Renal cortical epithelial cell (primary cell): ENCODE measurements at regions not wholly inside any gene's neighbourhood (a gene's known extent, or its start where the extent isn't known, plus 50 kb on each side); places are given as distances from the start of the nearest gene placed in this dataset.

Source experiments
- DNase-seq: peaks from one replicate; pipeline ENCODE4 v3.0.0-alpha.2; 2011; ENCODE audit warnings: low read depth

DNA sequence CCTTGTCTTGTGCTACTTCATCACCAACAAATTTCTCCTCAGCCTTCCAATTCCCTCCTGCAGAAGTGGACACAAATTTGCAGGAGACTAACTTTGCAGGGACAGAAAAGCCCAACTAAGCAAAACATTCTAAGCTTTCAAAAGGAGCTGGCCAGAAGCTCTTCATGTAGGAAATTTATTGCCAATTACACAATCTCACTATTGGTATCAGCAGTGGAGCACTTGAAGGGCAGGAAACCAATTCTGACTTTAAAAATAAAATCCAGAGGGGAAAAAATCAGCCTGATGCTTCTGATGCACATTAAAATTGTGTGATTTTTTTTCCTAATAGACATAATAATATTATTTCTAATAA, 193.3 kb downstream of the LY86 start:
- no peak for DNase-seq

DNA sequence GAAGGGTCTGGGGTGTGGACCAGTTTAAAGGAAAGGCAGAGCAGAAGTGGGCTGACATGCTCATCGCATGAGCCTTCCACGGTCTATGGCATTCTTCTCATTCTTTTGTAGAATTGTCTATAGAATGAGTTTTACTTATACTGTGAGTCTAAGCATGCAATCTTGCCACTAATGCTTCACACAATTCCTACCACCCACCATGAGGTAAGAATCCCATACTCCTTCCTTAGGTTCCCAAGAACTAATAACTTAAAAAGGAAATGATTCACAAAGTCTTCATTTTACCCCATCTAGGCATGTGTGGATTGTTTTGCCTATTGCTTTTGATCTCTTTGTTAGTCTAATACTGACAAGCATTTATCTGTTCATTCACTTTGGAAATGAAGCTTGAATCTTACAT, 195.2 kb downstream of the LY86 start:
- no peak for DNase-seq

DNA sequence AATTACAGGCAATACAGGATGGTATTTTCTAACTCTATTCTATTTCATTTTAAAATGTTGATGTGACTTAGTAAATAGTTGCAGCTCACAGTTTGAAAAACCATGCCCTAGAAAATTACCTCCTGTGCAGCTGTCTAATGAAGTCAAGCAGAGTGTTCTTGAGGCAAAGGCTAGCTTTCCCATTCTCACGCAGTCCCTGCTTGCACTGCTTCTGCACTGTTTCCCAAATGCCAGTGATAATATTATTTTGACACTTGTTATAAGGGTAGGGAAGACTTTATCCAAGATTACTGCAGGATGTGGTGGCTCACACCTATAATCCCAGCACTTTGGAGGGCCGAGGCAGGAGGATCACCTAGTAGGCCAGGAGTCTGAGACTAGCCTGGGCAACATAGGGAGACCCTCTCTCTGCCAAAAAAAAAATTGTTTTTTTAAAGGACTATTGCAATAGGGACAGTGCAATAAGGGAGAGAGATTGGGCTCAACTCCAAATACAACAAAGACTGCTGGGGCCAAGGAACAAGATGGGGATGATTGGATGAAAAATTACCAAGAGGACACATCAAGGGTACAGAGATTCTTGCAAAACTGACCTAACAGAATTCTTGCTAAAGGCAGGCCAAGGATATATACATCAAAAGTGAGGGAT, 196.1 kb downstream of the LY86 start:
- DNase-seq = no peak

DNA sequence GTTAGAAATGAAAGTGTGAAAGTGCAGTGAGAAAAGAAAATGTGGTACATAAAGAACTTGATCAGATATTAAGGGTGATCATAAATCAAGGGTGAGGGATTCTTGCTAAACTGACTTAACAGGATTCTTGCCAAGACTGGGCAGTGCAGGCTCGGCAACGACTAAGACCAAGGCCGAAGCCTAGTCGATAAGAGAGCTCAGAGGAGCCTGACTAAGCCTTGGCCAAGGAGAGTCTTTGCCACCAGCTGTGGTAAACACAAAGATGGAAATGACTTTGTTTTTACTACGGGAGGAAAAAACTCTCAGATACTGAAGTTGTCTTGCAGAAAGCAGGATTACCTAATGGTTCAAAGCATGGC, 196.6 kb downstream of the LY86 start:
- DNase-seq = no peak

DNA sequence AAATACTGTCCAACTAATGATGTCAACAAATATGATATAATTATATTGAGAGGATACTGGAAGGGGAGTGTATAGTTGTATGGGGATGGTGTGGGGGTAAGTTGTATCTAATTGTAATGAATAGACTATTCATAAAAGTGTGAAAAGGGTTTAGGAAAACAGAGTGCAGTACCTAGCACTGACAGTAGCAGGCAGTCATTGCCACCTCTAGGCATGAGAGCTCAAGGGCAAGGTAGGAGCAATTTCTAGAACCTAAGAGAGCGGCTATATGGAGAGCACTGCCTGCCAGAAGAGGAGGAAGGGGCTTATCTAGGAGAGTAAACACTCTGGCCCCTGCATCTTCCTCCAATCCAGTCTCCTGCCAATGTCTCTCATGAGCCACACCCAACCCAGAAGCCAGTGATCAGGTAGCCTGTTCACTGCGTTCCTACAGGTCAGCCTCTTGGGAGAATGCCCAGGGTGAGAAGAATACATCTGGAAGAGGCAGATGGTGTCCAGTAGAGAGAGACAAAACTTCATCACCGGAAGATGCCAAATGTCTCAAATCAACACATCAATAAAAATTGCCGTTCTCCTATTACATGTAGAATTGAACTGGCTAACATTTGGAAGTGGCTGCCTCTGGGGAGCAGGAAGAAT, 200.0 kb downstream of the LY86 start:
- no peak for DNase-seq

DNA sequence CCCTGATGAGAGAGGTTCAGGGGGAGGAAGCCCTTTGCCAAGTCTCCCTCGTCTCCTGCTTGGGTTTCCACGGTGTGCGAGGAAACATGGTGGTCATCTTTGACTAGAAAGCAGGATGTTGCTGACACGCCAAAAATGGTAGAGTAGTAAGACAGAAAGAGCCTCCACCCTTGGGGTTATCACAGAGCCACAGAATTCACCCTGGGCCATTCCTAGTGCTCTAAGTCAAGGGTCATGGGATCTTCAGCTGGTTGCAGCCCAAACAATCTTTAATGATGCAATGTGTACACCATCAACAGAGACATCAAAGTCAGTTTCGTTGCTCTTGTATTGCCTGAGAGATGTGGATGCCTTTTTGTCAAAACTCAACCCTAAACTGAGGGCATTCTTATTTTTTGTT, 201.9 kb downstream of the LY86 start:
- DNase-seq = no peak

DNA sequence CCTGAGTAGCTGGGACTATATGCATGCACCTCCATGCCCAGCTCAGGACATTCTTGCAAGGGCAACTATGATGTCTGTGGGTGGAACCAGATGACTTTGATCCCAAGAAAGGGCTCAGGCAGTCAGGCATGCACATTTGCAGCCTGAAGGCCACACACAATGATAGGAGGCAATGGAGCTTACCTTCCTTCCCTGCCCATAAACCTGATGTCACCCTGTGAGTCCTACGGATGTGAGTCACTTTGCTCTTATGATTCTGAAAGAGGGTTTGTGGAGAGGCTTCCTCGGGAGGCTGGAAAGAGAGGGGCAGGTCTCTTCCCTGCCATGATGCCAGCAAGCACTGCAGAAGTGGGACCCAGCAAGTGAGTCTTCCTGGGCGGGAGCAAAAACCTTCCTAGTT, 202.4 kb downstream of the LY86 start:
- peak; percentile 97 for DNase-seq

DNA sequence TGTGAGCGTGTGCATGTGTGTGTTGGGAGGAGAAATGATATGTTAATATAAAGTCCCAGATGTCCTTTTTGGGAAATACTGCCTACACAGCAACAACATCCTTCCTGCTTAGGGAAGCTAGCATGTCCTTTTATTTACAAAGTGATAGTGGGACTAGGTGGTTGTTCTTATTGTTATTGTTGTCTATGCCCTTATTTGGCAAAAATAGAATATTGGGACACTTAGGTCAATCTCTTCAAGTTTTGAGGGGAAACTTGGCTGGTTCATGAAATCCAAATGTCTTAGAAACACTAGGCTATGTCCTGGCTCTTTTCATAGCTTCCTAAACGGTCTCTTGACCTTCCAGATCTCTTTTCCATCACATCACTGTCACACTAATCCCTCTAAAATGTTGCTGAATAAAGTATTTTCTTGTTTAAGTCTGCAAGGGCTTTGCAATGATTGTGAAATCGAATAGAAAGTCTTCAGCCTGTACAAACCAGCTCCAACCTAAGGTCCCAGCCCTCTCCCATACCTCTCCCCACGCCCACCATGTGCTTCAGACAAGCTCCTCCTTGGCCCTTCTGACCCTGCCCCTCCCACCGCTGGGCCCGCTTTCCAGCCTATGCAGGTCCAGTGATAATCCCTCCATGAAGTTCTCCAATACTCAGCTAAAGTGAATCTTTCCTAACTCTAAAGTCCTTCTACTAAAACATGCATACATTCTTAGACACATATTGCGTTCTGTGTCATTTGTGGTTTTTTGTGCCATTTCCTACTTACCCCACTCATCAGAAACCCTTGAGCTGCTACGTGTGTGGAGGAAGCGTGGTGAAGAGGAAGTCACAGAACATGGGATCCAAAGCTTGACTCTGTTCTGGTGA, 205.1 kb downstream of the LY86 start:
- no peak for DNase-seq

DNA sequence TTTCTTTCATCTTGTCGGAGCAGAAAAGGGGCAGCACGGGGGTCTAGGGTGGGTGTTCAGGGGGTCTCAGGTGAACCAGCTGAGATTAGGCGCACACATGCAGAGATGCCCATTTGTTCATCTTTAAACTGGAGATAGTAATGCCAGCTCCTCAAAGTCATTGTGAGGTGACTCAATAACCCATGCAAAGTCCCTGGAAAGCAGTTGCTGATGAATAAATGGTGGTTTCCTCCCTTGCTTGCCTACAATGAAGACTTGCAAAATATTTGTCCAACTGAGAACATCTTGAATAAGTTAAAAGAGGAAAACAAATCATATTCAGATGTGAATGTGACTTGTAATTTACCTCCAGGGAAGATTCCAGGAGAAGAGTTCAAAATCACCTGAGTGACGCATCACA, 206.9 kb downstream of the LY86 start:
- DNase-seq = no peak

DNA sequence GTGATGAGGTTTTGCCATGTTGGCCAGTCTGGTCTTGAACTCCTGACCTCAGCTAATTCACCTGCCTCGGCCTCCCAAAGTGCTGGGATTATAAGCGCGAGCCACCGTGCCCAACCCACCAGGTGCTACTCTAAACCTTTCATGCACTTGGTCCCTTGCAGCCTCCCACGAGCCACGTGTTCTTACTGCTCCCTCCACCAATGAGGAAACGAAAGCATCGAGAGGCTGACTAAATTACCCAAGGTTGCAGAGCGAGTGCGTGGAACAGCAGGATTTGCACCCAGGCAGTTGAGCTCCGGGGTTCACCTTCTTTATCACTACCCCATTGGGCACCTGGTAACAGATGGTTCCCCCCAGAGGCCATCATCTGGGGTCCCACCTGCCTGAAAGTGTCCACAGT, 208.3 kb downstream of the LY86 start:
- DNase-seq = no peak

DNA sequence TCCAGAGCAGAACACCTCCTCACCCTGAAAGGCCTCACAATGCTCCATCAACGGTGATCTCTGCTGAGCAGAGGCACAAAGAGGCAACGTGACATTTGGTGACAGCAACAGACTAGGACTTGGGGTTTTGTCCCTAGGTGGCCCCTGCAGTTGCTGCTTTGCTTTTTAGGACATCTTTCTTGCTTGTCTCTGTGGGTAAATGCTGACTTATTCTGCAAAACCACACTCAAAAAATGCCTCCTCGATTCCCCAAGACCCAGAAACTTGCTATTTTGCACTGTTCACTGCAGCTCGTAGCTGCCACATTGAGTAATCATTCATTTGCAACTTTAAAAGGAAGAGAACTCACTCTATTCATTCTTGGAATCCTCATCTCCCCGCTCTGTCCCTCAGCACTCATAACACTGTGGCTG, 209.9 kb downstream of the LY86 start:
- DNase-seq = no peak

DNA sequence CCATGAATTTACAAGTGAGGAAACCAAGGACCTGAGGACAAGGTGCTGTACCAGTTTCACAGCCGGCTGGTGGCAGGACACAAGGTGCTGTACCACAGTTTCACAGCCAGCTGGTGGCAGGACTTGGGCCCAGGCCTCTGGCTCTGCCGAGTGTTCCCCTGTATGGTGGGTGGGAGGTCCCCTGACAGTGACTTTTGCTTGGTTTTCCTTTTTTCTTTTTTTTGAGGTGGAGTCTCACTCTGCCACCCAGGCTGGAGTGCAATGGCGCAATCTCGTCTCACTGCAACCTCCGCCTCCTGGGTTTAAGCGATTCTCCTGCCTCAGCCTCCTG, 212.4 kb downstream of the LY86 start:
- no peak for DNase-seq

DNA sequence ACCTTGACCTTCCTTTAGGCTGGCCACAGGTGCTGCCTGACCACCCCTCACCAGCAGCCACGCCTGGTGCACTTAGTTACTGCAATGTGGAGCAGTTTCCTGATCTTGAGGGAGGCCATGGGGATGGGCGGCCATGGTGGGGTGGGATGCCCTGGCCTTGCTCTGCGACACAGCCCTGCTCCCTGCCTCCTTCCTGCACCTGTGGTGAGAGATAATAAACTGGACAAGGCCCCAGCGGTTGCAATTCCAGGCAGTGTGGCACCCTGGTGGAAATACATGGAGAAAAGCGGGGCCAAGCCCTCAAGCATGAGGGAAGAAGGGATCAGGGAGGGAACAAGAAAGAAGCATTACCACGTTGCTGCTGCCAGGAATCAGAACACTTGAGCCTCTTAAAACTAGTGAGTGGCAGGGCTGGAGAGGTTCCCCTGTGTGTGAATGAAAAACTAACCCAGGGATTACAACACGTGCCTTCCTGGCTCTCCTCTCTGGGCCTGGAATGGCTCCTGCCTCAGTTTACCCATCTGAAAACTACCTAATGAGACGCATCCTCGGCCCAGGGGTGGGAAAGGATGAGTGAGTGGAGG, 213.2 kb downstream of the LY86 start:
- DNase-seq = no peak

DNA sequence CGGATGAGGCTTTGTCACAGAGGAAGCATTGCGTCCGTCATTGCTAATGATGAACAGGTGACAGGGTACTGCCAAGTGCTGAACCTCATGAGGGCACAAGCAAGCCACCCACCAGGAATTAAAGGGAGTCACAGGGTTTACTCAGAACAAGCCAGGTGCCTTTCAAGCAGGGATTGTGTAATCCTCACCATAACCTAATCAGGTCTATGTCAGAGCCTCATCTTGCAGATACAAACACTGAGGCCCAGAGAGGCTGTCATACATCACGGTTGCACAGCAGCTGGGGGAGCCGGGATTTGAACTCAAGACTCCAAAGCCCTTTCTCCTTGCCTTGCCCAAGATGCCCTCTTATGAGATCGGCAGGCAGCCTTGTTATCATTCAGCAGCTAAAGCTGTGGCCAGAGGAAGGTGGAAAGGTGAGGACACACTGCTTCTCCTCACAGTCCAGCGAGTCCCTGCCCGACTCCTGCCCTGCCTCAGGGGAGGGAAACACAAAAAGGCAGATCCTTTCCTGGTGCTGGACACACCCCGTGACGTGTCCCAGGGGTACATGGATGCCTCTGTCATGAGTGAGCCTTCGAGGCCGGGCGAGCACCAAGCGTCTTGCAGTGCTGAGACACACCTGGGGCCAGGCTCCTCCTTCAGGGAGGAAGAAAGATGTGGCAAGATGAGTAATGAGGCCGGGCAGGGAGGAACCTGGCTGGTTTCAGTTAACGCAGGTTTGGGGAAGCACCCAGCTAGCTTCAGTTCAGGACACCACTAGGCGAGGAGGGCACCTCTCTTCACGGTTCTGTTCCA, 214.9 kb downstream of the LY86 start:
- DNase-seq = peak; percentile 69

DNA sequence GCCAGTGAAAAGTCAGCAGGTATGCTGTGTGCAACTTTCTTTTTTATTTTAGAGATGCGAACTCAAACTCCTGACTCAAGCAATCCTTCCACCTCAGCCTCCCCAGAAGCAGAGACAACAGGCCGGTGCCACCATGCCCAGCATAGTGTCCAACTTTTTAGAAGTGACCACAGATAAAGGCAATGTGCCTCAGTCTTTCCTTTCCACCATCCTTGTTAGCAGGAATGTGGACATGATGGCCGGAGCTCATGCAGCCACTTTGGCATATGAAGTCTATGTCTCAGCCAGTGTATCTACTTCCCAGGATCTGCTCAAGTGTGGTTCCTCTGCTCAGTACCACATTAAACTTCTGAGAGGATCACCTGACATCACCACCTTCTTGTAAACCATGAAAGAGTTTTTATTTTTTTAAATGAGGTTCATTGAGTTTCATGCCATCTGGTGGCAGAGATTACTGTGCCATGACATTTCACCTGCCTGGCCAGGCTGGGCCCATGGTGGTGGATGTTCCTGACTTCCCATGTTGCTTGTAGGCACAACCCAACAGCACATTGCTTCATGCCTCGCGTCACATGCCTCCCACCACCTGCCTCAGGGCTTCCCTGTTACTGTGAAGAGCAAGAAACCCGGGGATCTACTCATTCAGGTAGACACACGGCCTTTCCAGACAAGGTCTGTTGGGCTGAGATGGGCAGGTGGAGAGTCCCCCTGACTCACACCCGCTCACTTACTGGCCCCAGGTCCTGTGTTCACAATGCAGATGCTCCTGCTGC, 216.5 kb downstream of the LY86 start:
- DNase-seq = no peak

DNA sequence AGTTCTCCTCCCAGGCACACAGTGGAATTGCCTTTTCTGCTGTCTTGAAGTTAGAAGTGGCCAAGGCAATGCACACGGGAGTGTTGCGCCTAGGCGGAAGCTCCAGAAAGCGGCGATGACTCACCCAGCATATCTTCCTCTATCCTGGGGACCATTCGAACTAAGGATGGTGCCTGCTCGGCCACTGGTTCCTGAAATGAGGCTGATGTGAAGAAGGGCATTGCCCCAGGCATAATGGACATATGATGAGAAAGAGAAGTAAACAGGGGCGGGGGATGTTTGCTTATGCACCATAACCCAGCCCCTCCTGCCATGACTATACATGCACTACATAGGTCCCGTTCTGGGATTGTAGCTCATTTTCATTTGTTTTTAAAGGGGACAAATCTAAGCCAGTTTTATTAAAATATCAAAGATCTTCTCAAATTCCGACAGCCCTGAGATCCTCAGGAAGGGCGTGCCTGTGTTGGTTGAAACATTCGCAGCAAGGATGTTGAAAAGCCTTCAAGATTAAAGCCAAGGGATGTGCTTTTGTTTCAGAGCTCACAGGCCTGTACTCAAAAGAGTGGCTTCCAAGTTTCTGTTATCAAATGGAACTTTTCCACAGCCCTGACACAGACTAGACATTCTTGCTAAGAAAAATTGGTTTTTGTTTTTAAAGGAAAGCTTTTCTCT, 218.5 kb downstream of the LY86 start:
- no peak for DNase-seq

DNA sequence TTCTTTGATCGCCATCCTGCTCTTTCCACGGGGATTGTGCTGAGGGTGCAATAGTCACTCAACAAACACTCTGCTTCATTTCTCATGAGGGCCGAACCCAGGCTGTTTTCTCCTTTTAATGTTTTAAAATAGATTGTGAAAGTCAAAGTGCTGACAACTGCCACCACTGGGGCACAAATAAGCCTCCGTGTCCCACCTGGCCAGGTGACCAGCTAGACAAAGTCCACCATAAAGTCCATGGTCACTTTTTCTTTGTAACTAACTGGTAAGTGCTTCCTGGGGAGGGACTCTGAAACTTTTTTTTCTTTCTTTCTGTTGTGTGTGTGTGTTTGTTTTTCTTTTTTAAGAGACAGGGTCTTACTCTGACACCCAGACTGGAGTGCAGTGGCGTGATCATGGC, 219.8 kb downstream of the LY86 start:
- no peak for DNase-seq

DNA sequence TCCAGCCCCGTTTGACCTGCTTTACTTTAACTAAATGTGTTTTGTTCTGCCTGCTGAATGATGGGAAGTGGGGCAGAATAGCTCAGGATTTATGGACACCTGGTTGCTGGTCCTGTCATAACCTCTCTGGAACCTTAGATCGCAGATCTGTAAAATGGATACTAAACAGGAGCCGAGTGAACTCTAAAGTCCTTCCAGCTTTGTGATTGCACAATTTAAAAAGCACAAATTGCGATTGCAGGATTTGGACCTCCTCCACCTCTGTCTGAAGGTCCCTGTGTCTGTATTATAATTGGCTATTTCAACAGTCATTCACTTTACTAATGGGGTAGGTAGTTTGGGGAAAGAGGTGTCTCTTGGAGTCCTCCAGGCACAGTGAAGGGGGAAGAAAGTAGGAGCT, 220.4 kb downstream of the LY86 start:
- no peak for DNase-seq

DNA sequence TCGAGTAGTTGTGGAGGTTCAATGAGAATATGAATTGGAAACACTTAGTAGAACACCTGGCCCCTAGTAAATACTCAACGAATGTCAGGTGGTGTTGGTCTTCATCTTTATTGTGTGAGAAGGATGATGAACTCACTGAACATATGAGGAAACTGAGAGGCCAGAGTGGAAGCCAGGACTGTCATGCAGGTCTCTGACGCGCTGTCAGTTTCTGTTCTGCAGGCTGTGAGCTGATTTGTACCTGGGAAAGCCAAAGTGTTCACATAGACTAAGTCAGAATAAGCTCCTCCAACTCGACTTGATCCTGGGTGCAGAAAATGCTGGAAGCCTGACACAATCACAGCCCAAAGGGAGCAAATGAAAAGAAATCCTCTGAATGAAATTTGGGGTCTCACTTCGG, 222.2 kb downstream of the LY86 start:
- no peak for DNase-seq

DNA sequence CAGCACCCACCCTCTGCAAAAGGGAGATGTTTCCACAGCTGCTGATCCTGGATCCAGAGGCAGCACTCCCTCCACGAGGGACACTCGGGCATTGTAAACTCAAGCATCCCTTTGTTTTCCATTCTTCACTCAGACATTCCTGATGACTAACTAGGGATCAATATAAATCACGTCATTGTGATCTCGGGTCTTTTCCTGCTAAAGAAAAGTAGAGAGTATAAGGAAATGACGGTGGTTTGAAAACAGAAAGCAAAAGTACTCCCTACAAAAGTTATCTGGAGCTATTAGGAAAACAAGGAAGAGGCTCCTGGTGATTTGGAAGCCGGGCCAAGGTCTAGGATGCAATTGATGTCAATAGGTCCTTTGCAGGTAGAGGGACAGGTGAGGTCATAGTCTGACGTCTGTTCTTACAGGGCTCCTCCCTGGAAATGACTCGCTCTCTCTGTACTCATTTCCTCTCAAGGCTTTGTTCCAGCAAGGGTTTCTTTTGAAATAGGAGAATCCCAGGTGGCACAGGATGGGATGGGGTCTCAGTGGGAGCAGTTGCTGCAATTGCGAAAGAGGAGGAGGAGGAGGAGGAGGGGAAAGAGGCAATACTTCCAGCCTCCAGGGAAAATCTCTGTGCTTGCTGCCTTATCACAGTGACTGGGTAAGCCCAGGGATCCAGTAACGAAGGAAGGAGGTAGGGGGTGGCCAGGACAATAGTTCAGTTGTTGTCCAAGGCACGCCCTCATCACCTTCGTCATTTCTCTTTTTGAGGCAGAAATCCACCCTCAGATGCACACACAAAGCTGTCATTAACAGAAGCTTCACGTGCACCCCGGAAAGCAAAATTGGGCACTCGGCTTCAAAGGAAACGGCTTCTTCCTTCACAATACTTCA, 222.8 kb downstream of the LY86 start:
- peak; percentile 88 for DNase-seq
